ENCODE measurements at regions not wholly inside any gene's neighbourhood (a gene's known extent, or its start where the extent isn't known, plus 50 kb on each side); places are given as distances from the start of the nearest gene placed in this dataset.

GRCh38 chr3:127399154-127399553 is 111.3 kb upstream of the PRR20G start:
- DNase-seq (ENCODE audit: low read depth) = no peak

- DNase-seq (ENCODE audit: low read depth) = no peak
Measured at GRCh38 chr3:127396473-127396872, 108.6 kb upstream of the PRR20G start.

DNA sequence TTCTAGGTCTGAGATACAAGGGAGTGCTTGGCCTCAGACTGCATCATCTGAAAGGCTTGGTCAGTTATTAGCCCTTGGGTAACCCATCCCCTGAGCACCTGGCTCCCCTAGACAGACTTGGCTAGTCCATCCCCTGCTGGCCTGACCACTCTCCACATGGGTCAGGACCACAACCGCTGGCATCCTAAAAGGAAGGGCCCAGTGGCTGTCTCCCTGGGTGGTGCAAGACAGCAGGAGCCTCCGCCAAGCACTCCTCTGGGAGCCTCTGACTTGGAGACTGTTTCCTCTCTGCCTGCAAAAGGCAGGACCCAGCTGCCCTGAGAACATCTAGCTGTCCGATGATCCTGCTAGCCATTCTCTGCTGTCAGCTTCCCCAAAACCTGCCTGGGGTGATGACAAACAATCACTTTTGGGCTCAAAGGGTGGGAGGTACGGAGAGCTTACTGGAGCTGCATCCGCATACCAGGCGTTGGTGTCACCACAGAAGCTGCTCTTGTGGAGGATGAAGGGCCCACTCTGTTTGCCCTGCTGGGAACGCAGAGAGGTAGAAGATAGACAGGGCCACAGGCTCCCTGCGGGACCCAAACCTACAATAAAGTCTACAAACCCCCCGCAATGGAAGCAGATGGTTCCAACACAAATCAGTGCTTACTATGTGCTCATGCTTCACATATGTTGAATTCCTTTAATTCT is 108.0 kb upstream of the PRR20G start:
- no peak for DNase-seq (ENCODE audit: low read depth)

DNA sequence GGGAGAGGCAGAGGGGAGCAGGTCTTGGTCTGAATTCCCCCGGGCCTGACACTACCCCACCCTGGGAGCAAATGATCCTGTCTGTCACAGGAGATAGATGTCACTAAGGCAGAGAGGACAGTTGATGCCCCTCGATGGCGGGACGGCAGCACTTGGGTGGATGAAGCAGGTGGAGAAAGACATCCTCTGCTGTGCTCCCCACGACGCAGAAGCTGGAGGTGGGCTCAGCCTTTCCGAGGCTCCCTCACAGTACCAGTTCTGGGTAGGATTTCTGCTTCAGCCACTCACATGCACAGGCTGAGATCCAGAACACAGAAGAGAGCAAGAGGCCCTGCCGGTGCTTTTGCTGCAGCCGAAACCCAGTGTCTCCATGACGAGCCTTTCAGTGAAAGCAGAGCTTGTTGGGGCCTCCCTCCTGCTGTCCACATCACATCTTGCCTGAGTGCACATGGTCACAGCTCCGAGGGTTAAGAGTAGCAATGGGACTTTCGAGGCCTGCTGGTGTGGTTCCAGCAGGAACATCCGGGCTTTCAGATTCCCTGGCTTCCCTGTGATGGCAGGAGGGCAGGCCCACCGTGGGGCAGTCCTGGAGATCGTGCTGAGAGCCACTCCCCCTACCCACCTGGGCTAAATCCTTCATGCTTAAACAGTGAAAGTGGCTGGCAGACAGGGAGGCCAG is 107.3 kb upstream of the PRR20G start:
- no peak for DNase-seq (ENCODE audit: low read depth)

GRCh38 chr3:127394031-127394430 is 106.2 kb upstream of the PRR20G start:
- DNase-seq (ENCODE audit: low read depth) = no peak

GRCh38 chr3:127393131-127393820 is 105.4 kb upstream of the PRR20G start:
- DNase-seq (ENCODE audit: low read depth) = no peak

DNA sequence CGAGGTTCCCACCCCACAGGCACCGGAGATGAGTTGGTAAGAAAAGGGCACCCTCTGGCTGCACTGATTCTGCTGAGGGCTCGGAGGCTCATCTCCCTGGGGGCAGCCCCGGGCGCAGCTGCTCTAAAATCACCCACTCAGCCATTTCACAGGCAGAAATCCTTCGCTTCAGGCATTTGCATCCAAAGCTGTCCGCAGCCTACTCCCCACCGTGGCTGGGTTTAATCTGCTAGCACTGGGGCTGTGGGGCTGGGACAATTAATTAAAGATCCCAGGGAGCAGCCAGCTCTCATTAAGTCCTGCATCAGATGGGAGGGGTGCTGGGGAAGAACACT is 104.3 kb upstream of the PRR20G start:
- DNase-seq (ENCODE audit: low read depth) = no peak

DNA sequence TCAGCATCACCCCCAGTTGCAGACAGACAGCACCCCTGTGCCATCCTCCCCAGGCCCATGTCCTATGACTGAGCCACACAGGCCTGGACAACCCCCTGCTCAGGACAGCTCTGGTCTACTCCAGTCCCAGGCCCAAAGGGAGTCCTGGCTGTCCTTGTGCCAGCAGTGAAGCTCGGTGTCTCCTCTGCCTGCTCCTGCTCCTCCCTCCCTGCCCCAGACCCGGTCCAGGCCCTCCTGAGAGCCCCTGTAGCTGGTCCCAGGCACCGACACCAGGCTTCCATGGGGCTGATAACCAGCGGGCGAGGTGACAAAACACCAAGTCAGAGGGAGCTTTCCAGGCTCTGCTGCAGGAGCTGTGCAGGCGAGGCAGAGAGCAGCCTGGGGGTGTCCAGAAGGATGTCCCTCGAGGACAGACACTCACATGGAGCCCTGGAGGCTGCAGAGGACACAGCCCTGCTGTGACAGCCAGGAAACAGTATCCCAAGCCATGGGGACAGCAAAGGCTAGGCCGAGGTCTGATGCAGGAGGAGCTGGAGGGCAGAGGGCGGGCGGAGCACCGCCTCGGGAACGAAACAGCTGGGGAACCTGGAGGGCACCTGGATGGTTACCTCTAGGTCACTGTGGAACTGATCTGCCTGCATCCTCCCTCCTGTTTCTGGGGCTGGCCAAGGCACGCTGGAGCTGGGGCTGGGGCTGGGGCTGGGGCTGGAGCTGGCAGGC is 103.8 kb upstream of the PRR20G start:
- DNase-seq (ENCODE audit: low read depth) = no peak

GRCh38 chr3:127390365-127391025 is 102.6 kb upstream of the PRR20G start:
- no peak for DNase-seq (ENCODE audit: low read depth)

DNA sequence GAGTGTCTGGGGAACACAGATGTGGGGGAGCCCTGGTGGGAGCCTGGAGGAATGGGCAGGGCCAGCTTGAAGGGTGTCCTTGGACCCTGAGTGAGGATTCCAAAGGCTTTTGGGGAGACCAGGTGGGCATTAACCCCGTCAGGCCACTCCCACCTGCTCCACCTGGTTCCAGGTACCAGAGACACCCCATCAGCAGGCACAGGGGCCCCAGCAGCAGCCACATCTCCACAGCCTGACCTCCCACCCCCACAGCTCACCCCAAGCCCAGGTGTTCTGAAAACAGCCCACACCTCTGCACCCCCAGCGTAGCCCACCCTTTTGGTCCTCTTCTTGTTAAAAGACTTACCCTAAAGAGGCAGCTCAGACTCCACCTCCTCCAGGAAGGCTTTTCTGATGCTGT is 102.1 kb upstream of the PRR20G start:
- no peak for DNase-seq (ENCODE audit: low read depth)

- DNase-seq (ENCODE audit: low read depth) = no peak
Measured at GRCh38 chr3:127389420-127389819, 101.6 kb upstream of the PRR20G start.

GRCh38 chr3:127388427-127388826 is 100.6 kb upstream of the PRR20G start:
- DNase-seq (ENCODE audit: low read depth) = no peak

DNA sequence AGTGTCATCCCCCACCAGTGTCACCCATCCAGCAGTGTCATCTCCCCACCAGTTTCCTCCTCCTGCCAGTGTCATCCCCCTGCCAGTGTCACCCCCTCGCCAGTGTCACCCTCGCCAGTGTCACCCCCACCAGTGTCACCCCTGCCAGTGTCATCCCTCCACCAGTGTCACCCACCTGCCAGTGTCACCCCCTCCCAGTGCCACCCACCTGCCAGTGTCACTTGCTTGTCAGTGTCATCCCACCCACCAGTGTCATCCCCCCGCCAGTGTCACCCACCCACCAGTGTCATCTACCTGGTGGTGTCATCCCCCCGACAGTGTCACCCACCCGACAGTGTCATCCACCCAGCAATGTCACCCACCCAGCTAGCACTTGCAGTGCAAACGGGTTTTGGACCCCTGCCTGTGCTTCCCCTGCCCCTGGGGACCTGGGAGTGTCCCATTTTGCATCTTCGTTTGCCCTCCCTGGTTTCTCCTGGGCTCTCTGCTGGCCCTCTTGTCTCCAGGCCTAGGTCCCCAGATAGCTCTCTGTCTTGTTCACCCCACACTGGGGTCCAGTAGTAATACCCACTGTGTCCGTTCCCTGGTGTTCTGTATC is 99.8 kb upstream of the PRR20G start:
- DNase-seq (ENCODE audit: low read depth) = no peak

DNA sequence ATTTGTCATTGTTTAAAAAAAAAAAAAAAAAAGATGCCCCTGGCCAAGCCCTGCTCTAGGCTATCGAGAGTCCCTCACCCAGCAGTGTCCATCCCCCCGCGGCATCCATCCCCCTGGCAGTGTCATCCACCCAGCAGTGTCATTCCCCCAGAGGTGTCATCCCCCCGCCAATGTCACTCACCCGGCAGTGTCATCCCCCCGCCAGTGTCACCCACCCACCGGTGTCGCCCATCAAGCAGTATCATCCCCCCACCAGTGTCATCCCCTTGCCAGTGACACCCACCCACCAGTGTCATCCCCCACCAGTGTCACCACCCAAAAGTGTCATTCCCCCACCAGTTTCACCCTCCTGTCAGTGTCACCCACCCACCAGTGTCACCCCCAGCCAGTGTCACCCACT is 99.3 kb upstream of the PRR20G start:
- DNase-seq (ENCODE audit: low read depth) = no peak

DNA sequence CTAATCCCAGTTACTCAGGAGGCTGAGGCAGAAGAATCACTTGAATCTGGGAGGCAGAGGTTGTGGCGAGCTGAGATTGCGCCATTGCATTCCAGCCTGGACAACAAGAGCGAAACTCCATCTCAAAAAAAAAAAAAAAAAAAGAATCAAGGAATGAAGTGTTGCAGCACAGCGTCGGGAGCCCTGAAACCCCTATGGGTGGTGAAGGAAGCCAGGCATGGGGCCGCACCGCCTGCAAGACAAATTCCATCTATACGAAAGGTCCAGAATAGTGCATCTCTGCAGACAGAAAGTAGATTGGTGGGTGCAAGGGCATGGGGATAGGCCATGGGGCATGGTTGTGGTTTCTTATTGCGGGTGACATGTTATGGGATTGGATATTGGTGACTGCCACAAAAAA is 98.6 kb upstream of the PRR20G start:
- no peak for DNase-seq (ENCODE audit: low read depth)

DNA sequence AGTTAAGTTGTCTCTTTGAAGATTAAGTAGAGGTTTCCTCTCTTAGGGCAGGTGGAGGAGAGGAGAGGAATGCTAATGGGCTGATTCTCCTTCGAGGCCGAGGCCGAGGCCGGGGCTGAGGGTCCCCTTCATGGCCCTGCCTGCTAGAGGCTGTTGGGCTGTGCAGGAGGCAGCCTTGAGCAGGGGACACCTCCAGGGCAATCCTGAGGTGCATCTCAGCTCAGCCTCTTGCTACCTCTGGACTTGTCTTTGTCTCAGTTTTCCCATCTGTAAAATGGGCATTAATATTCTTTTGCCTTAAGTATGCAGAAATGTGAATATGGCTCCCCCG is 97.7 kb upstream of the PRR20G start:
- no peak for DNase-seq (ENCODE audit: low read depth)

- no peak for DNase-seq (ENCODE audit: low read depth)
Measured at GRCh38 chr3:127384717-127385539, 97.1 kb upstream of the PRR20G start.

GRCh38 chr3:127383656-127384179 is 95.9 kb upstream of the PRR20G start:
- no peak for DNase-seq (ENCODE audit: low read depth)

GRCh38 chr3:127377801-127378655 is 90.2 kb upstream of the PRR20G start:
- DNase-seq (ENCODE audit: low read depth) = no peak
